NCI-H345 treated with DMSO at 0.1 percent for 48 hours (cell line): ENCODE measurements at regions not wholly inside any gene's neighbourhood (a gene's known extent, or its start where the extent isn't known, plus 50 kb on each side); places are given as distances from the start of the nearest gene placed in this dataset.
"Not testable (repeated sequence)": the region's sequence is repeated elsewhere in the genome, so short reads cannot be mapped to it uniquely, and the experiment has no call there.

ENCODE experiments used
- DNase-seq: peaks from one replicate; lab custom pipeline; 2025; ENCODE audit not compliant: unreplicated experiment; lab: John Stamatoyannopoulos, UW

DNA sequence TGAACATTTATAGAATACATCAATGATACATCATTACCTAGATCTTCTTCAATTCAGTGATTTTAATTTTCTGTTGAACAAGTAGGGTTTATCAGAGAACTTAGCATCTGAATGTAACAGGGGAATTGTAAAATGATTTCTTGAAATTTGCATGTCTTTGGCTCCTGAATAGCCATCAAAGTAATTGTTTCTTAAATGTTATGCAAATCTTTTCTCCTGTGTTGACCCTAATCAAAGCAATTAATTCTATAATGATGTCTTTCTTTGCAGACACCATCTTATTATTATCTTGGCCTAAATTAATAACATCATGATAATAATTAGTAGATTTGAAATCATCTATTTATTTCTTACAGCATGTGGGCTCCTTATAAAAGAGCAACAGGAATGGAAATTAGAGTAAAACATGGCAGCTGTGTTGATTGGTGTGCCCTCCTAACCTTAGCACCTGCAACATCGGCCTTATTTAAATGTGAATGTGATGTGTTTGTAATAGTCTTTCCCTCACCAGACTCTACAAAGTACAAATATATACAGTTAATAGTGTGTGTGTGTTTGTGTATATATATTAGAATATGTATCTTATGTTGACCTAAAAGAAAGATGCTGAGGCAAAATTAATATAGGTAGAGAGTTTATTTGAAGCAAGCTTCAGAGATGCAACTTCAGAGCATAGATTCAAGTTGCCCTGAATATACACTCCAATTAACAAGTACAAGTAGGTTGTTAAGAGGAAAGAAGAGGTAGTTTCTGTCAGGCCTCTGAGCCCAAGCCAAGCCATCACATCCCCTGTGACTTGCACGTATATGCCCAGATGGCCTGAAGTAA lies 328.0 kb upstream of the TECRL start:
- no peak for DNase-seq

DNA sequence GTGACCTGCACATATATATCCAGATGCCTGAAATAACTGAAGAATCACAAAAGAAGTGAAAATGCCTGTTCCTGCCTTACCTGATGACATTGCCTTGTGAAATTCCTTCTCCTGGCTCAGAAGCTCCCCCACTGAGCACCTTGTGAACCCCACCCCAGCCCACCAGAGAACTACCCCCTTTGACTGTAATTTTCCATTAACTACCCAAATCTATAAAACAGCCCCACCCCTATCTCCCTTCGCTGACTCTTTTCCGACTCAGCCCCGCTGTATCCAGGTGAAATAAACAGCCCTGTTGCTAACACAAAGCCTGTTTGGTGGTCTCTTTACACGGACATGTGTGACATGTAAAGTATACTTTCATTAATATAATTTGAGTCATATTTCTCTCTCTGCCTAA lies 320.3 kb upstream of the TECRL start:
- DNase-seq = no peak

DNA sequence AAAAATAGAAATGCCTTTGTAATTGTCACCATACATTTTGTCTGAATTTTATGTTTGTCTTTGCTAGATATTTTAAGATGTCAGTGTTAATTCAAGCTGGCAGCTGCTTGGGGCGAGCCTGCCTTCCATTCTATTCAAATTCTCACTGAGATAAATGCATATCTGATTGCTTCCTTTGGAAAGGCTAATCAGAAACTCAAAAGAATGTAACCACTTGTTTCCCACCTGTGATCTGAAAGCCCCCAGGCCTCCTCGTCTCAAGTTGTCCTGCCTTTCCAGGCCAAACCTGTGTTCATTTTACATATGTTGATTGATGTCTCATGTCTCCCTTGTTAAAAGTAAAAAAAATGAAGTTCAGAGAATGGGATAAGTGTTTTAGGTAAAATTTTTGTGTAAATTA lies 318.7 kb upstream of the TECRL start:
- DNase-seq = no peak

DNA sequence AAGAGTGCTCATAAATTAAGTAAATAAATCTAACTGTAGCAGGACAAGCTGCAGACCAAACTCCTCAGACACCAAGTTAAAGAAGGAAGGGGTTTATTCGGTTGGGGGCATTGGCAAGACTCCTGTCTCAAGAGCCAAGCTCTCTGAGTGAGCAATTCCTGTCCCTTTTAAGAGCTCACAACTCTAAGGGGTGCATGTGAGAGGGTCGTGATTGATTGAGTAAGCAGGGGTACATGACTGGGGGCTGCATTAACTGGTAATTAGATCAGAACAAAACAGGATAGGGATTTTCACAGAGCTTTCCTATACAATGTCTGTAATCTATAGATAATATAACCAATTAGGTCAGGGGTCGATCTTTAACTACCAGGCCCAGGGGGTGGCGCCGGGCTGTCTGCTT lies 318.1 kb upstream of the TECRL start:
- not testable (repeated sequence) for DNase-seq

DNA sequence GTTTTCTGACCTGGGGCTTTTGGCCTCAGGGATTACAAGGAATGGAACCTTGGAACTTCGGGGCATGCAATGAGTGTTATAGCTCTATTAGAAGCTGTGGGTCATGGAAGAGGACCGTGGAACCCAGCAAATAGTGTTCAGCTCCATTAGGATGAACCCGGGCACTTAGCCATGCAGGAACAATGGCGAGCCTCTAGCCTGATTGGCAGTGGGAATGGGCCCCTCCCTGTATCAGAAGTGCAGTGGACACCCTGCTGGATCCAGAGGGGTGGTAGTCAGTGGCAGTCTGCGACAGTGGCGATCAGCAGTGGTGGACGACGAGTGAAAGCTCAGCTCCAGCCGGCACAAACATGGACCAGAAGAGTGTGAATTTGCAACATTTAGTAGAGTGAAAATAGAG lies 315.4 kb upstream of the TECRL start:
- no peak for DNase-seq

DNA sequence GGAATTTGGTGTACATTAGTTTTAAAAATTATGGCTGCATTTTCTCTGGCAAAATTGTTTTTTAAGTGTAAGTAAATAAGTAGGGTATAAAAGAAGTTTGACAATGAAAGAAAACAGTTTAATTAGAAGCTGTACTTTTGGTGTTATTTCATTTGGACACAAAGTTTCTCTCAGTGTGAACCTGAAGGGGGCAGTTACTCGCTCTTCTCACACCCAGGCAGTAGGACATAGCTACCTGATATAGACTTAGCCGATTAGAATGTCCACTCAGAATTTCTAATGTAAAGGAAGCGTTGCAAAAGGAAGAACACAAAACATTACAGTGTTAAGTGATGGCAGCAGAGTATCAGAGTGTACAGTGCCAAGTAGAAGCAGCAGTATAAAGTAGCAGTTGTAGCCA lies 311.9 kb upstream of the TECRL start:
- DNase-seq = no peak

DNA sequence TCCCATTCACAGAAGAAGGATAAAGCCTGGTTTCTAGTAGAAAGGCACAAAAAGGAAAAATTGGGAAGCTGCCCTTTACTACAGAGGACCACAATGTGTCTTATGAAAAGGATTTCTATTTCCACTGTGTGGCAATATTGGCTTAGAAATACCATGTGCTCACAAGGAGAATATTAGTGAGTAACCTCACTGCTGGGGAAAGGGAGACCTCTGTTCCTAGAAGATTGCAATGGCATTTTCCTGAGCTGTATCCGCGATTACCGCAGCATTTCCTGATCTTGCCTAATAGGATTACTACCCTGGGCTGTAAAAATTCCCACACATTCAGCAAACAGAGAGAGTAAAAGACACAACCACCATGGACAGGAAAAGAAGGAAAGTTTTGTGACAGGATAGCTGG lies 308.8 kb upstream of the TECRL start:
- no peak for DNase-seq

DNA sequence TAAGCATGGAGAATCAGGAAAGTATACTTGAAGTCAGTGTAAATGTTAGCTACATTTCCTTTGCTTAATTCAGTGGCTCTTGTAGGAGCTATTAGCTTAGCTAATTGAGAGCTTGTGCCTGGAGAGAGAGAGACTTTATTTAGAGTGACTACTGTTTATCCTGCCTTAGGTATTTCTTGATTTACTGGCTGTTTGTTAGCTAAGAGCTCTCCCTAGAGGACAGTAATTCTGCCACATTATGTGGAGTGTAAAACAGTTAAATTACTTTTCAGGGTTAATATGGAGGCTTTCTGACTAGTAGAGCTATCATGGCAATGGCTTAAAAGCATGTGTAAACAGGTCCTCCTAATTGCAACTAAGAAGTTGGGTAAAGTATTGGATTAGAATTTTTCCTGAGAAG lies 306.5 kb upstream of the TECRL start:
- no peak for DNase-seq

DNA sequence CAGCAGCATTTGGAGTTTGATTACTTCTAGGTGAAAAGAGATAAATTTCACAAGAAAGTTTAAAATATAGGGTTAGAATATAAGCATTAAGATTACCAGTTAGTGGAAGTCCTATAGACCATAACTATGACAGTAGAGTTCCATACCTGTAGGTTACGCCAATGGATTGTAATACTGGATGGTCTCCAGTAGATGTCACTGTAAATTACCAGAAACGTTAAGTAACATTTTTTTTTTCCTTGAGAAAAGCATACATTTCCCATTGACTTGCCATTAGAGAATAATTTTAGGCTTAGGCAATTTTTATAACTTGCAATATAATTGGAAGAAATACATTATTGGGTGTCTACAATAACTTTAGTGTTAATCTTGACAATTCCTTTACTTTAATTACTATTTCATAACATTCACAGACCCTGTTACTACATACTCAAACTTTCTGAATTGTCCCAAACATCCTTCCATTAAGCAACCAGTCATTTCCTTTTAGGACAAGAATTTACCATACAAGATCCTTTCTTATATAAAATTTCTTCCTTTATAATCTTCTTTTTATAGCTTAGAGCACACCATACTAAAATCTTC lies 304.1 kb upstream of the TECRL start:
- peak; percentile 1 for DNase-seq

DNA sequence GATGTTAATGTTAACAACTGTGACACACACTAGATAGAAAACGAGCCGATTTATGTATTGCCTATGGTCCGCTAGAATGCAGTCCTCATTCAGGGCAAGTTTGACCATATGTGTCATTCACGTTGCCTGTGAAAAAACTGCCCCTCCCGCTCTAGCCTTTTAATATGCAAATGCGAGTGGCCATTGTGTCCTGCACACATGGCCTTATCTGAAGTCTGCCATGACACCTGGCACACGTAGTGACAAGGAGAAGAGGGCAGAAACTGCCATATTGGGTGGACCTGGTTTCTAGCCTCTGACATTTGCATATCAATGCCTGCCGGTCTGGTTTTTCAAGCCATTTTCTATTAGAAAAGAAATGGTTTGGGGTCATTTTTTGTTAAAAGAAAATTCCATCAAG lies 303.3 kb upstream of the TECRL start:
- no peak for DNase-seq

DNA sequence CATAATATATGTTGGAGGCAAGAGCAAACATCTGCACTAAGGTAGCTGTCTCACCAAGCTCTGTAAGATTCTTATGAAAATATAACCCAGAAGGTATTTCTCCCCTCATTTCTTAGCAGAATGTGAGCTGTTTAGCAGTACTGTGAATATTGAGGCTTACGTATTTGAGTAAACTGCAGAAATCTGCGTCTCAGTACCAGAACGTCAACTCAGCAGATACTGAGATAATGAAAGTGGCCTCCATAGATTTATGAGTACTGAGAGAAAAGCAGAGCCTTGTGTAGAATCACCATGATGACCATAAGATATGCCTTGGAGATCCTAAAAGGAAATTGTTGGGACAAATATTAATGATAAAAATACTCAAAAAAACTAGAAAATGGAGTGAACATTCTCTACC lies 296.7 kb upstream of the TECRL start:
- no peak for DNase-seq

DNA sequence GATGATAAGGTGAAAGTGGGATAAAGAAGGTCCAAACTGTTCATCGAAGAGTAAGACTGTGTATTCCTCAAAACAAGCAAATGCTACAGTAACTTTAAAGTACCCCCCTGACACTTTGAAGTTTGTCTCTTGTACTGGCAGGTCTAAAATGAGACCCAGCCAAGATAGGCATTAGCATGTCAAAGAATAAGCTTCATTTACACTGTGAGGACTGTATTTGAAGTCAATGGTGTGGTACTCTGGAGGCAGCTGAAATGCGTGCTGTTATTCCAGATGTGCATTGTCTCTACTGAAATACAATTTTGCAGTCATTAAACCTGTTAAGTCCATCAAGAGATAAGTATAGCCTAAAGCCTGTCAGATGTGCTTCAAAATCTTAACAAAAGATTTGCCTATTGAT lies 288.9 kb upstream of the TECRL start:
- DNase-seq = no peak

DNA sequence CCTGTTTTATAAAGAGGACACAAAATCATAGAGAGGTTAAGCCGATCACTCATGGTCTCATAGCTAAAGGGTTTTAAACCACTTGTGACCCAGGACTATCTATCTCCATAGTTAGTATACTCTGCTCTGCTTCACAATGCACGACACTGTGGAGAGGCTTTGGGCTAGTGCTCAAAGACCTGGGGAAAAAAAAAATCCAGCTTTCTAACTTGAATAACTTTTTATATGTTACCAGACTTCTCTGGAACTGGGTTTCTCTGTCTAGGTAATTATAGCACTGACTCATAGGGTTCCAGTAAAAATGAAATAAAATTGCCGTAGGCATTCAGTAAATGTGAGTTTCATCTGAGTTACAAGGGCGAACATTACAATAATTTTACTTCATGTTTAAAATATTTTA lies 273.7 kb upstream of the TECRL start:
- no peak for DNase-seq

DNA sequence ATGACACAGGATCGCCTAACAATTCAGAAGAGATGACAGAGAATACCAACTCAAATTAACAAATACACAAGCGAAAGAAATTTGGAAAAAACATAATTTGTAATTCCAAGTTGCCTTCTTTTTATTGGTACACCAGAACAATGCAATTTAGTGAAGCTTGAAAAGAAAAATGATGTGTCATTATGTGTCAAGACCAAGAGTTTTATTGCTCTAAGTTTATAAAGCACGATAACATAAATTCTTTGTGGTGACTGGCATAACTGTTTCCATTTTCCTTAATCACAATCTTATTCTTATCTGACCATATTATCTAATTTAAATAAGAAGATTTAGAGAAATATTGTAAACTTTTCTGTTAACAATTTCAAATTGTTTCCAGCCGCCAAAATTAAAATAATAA lies 273.2 kb upstream of the TECRL start:
- no peak for DNase-seq

DNA sequence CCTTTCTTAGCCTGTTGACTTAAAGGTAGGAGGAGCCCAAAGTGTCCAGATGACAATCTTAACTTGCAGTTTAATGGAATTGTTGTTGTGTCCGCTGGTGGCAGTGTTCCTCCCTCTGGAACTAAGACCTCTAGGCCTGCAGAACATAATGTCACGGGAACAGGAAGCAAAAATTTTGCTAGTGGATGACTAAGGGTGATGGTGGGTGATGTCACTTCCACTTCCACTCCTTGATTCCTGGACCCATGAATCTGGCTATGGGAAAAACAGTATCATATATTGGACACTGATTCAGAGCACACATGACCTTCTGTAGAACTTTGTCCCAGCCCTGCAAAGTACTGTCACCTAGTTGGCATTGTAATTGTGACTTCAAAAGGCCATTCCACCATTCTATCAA lies 263.9 kb upstream of the TECRL start:
- not testable (repeated sequence) for DNase-seq

DNA sequence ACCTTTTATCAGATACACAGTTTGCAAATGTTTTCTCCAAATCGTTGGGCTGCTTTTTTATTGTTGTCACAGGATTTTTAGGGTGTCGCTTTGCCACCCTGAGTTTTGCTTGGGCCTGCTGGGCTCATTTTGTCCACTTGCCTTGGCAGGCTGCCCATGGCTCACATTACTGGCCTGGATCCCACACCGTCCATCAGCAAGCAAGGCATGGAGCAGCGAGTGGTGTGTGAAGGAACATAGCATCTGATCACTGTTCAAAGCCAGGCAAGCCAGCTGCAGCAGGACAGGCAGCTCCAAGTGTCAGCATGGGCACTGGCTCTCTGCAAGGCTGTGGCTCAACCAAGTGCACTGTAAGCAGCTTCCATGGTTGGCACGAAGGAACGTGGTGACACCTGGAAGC lies 261.4 kb upstream of the TECRL start:
- DNase-seq = no peak

DNA sequence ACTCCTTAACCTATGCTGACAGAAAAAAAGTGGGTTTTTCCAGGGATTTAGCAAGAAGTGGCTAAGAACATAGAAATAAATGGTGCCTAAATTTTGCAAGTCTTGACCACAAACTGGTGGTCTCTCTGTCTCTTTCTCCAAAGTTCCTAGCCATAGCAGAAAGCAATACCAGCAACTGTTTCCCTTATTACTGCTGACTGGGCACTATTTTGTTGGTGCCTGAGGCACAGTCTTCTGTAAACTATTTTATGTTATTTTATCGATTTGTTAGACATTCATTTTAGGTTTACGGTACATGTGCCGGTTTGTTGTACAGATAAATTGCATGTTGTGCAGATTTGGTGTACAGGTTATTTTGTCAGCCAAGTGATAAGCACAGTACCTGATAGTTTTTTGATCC lies 234.6 kb upstream of the TECRL start:
- DNase-seq = no peak

DNA sequence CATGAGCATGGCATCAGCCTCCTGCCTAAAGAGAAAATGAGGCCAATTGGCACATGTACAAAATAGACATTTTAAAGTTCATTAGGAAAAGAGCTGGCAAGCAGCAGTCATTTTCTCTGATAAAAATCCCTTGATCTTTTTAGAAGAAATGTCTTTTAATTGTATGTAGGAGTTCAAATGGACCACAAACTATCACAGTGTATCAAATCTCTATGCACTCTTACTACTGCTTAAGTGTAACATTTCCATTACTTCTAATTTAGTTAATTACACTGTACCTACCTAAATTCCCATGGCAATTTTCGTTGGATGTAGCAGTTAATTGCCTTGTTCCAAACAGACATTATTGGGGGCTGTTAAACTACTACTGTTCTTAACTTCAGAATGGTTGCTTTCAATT lies 233.7 kb upstream of the TECRL start:
- DNase-seq = no peak

DNA sequence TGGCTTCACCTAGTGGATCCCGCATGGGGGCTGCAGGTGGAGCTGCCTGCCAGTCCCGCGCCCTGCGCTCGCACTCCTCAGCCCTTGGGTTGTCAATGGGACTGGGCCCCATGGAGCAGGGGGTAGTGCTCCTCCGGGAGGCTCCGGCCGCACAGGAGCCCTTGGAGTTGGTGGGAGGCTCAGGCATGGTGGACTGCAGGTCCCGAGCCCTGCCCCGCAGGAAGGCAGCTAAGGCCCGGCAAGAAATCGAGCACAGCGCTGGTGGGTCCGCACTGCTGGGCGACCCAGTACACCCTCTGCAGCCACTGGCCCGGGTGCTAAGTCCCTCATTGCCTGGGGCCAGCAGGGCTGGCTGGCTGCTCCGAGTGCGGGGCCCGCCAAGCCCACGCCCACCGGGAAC lies 231.2 kb upstream of the TECRL start:
- not testable (repeated sequence) for DNase-seq

DNA sequence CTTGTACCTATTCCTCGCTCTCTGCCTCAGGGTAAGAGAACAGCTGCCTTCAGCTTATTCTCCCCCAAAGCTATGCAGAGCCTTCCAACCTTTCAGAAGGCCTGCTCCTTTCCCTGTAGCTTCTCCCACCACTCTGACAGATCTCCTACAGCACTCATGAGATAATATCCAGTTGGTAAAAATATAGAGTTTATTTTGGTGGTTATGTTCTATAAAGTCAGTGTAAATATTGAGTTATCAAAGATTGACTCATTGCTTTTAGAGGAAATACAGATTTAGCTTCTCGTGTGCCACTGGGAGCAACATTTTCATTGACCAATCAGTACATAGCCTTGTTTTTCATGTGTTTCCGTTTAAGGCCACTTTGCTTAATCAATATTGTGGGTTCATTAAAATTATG lies 216.2 kb upstream of the TECRL start:
- no peak for DNase-seq

DNA sequence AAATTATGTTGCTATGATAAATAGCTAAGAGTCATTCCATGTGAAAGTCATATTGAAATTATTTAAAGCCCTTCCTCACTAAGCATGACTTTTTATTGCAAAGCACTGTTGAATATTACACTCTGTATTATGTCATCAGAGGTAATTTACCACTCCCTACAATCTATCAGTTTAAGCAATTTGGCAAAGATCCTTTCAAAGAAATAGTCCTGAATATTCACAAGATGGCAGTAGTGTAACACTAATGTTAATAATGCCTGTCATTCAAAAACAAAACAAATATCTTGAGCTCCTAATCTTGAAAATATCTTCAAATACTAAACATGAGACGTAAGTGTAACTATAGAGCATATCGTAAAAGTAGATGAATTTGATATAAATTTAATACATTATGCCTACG lies 208.6 kb upstream of the TECRL start:
- no peak for DNase-seq

DNA sequence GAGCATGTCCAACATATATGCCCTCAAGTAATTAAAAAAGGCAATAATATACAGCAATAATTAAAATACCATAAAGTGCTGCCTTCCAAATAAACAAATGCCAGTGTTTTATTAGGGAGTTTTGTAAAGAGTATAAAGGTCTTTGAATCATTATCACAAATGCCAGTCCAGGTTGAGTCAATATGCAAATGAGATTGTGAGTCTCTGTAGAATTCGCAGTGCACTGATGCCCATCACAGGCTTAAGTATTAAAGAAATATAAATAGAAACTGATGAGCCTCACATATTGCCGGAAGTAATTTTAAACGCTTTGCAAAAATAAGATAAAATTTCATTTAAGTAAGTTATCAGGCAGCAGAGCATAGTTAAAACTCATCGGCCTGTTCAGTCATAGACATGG lies 205.0 kb upstream of the TECRL start:
- DNase-seq = no peak

DNA sequence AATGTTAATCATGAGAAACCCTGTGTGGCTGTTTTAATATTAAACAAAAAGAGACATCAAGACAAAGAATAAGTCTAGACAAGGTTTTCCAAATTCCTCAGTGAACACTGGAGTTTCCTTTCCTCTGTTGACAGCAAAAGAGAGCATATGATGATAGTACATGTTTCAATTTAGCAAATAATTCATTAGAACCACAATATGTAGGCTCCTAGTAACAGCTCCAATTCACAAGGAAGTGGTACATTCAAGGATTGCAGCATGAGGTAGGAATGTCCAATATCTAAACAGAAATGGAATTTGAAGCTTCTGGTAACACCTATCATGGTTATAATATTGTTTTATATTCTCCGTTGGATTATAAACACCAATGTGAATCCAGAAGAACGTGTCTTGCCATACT lies 203.8 kb upstream of the TECRL start:
- DNase-seq = no peak
